Liver (tissue), 8 donors: ENCODE measurements at regions not wholly inside any gene's neighbourhood (a gene's known extent, or its start where the extent isn't known, plus 50 kb on each side); places are given as distances from the start of the nearest gene placed in this dataset.

Source experiments
- DNase-seq: peaks from one replicate; pipeline ENCODE4 v3.0.0-alpha.2; 2017; ENCODE audit warnings: low spot score
- H3K27ac ChIP-seq, 2 donors: one replicate each; pipeline ENCODE4 v1.7.0; 2013; ENCODE audit warnings: inconsistent platforms in 2 of 2, low read length in 2 of 2, control low read depth in 1 of 2, low read depth in 1 of 2, mild to moderate bottlenecking in 1 of 2
- H3K27me3 ChIP-seq, 4 donors: one replicate each; pipeline versions ENCODE4 v1.6.1 to v1.7.0; 2013; ENCODE audit warnings: low read length in 3 of 4, inconsistent platforms in 1 of 4, mild to moderate bottlenecking in 1 of 4, moderate library complexity in 1 of 4; ENCODE audit not compliant: control insufficient read depth in 4 of 4, insufficient read depth in 4 of 4
- H3K36me3 ChIP-seq, 4 donors: one replicate each; pipeline versions ENCODE4 v1.6.1 to v1.7.0; 2013; ENCODE audit warnings: low read length in 3 of 4, mild to moderate bottlenecking in 3 of 4, low read depth in 1 of 4, moderate library complexity in 1 of 4; ENCODE audit not compliant: control insufficient read depth in 4 of 4, insufficient read depth in 3 of 4
- H3K4me1 ChIP-seq, 4 donors: one replicate each; pipeline versions ENCODE4 v1.6.1 to v1.7.0; 2013; ENCODE audit warnings: low read length in 3 of 4, mild to moderate bottlenecking in 3 of 4, moderate library complexity in 1 of 4; ENCODE audit not compliant: control insufficient read depth in 4 of 4, insufficient read depth in 4 of 4
- H3K4me3 ChIP-seq, 3 donors: one replicate each; pipeline versions ENCODE4 v1.6.1 to v1.7.0; 2013; ENCODE audit warnings: low read length in 3 of 3, control low read depth in 1 of 3, low read depth in 1 of 3, mild to moderate bottlenecking in 1 of 3
- H3K9ac ChIP-seq, 2 donors: one replicate each; pipeline ENCODE4 v1.7.0; 2013; ENCODE audit warnings: low read length in 2 of 2, mild to moderate bottlenecking in 2 of 2, moderate library complexity in 2 of 2, control low read depth in 1 of 2, low read depth in 1 of 2
- H3K9me3 ChIP-seq, 4 donors: one replicate each; pipeline versions ENCODE4 v1.6.1 to v1.7.0; 2013; ENCODE audit warnings: low read length in 3 of 4; ENCODE audit not compliant: control insufficient read depth in 4 of 4
- ATF3 ChIP-seq: IDR thresholded peaks from 2 replicates; pipeline ENCODE4 v1.6.1; 2016; ENCODE audit warnings: antibody characterized with exemption
- CTCF ChIP-seq: fragments of 150-350 bp; IDR thresholded peaks from 2 replicates; pipeline ENCODE4 v1.5.1; 2017; ENCODE audit warnings: improper control_type of control experiment, low read depth, low read length; ENCODE audit not compliant: missing input control
- EGR1 ChIP-seq, 2 donors: IDR thresholded peaks; 2 replicates each; pipeline ENCODE4 v1.6.1; 2016 to 2018; ENCODE audit warnings: antibody characterized with exemption in 2 of 2, low read depth in 2 of 2
- FOXA1 ChIP-seq: IDR thresholded peaks from 2 replicates; pipeline ENCODE4 v1.6.1; 2016; ENCODE audit warnings: antibody characterized with exemption
- FOXA2 ChIP-seq: IDR thresholded peaks from 2 replicates; pipeline ENCODE4 v1.6.1; 2016; ENCODE audit warnings: antibody characterized with exemption
- GABPA ChIP-seq, 2 donors: IDR thresholded peaks in 1 of 2; conservative IDR thresholded peaks in 1 of 2; 2 replicates each; pipeline ENCODE4 v1.6.1; 2016; ENCODE audit warnings: antibody characterized with exemption in 2 of 2, mild to moderate bottlenecking in 1 of 2, moderate library complexity in 1 of 2
- HNF4A ChIP-seq, 2 donors: conservative IDR thresholded peaks; 2 replicates each; pipeline ENCODE4 v1.6.1; 2016; ENCODE audit warnings: antibody characterized with exemption in 2 of 2, mild to moderate bottlenecking in 2 of 2
- HNF4G ChIP-seq: IDR thresholded peaks from 2 replicates; pipeline ENCODE4 v1.6.1; 2016; ENCODE audit warnings: antibody characterized with exemption
- JUND ChIP-seq, 2 donors: IDR thresholded peaks; 2 replicates each; pipeline ENCODE4 v1.6.1; 2016; ENCODE audit warnings: antibody characterized with exemption in 2 of 2
- MAX ChIP-seq: IDR thresholded peaks from 2 replicates; pipeline ENCODE4 v1.6.1; 2016; ENCODE audit warnings: antibody characterized with exemption
- NR2F2 ChIP-seq: IDR thresholded peaks from 2 replicates; pipeline ENCODE4 v1.6.1; 2016; ENCODE audit warnings: antibody characterized with exemption
- REST ChIP-seq: IDR thresholded peaks from 2 replicates; pipeline ENCODE4 v1.6.1; 2016; ENCODE audit warnings: antibody characterized with exemption, mild to moderate bottlenecking
- RXRA ChIP-seq, 2 donors: IDR thresholded peaks; 2 replicates each; pipeline ENCODE4 v1.6.1; 2017 to 2018; ENCODE audit warnings: antibody characterized with exemption in 2 of 2, mild to moderate bottlenecking in 1 of 2
- SP1 ChIP-seq: IDR thresholded peaks from 2 replicates; pipeline ENCODE4 v1.6.1; 2018; ENCODE audit warnings: antibody characterized with exemption, mild to moderate bottlenecking
- TAF1 ChIP-seq: conservative IDR thresholded peaks from 2 replicates; pipeline ENCODE4 v1.6.1; 2016; ENCODE audit warnings: antibody characterized with exemption, mild to moderate bottlenecking
- YY1 ChIP-seq: IDR thresholded peaks from 2 replicates; pipeline ENCODE4 v1.6.1; 2016; ENCODE audit warnings: antibody characterized with exemption, mild to moderate bottlenecking
- ZBTB33 ChIP-seq: IDR thresholded peaks from 2 replicates; pipeline ENCODE4 v1.6.1; 2016; ENCODE audit warnings: antibody characterized with exemption
- WGBS: extraction: QIAGEN DNeasy Blood & Tissue Kit; methylation state at CpG from one replicate; pipeline ENCODE4 v1.1.7; 2013; 5-methylcytosine and 5-hydroxymethylcytosine counted together
- donor health status: healthy.
- donor health status: healthy.
- donor health status: healthy.
- donor health status: healthy.
- donor health status: healthy.

DNA sequence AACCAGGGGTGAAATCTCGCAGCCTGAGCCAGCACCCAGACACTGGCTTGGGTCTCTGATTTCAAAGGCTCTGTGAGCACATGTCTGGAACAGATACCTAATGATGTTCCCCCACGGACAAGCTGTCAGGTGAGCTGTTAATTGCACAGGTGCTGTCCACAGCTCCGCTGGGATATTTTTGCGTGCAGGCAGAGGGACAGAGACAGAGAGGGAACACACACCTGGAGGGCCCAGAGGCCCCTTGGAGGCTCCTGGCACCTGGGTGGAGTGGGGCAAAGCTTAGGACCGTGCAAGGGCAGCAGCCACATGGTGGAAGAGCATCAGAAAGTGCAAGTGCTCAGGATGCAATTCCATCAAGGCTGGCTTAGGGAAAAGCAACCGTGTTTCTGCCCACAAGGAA is 57.3 kb downstream of the ARL6IP4 start:
- TF ChIP-seq TAF1 (no peak), YY1 (no peak), JUND (IDR thresholded peaks at IDR 0.05) (no peak), CTCF (no peak), HNF4A (conservative IDR thresholded peaks at IDR 0.05) (no peak), REST (no peak), RXRA (IDR thresholded peaks at IDR 0.05) (no peak)
- DNase-seq = no peak
- WGBS = 95% methylated on average over 6 of the region's 6 CpGs
- Histone ChIP-seq H3K9me3 (no peaks in the 10 kb centered on the region), H3K9ac (no peak overlapping the region), H3K4me3 (no peak overlapping the region), H3K27me3 (no peaks in the 10 kb centered on the region), H3K27ac (no peak overlapping the region), H3K4me1 (peaks cover 2 to 9% (median 4%) of the 10 kb centered on the region in 4 donors), H3K36me3 (peaks cover 0 to 13% (median 0%) of the 10 kb centered on the region in 4 donors)

DNA sequence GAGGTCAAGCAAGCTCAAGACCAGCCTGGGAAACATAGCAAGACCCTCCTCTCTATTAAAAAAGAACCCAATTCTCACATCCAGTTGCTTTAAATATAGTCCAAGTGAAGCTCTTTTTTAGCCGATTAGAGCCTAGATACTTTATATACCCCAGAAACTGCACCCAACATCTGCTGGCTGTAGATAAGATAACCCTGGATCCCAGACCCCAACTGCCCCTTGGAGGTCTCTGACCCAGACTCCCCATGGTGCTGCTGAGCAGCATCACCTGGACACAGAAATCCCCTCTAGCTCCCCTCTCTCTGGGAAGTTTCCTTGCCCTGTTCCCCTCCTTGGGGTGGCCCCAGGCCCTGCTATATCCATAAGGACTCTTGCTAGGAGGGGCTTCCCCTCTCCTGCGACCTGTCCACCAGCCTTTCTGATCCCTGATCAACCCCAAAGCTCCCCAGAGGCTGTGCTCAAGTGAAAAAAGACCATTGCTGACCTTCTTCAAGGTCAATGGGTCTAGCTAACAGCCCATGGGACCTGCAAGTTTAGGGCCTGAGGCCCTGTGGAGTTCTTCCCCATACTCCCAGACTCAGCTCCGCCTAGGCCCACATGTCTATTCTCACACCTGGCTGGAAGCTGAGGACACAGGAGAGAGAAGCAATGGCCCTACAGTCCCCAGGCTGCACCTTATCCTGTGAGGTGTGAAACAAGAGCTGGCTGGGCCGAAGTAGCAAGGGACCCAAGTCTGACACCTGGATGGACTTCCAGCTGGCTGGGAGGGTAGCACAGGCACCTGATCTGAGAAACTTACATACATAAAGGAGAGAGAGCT is 56.2 kb downstream of the ARL6IP4 start:
- Histone ChIP-seq H3K4me1 (peaks cover 0 to 2% (median 2%) of the 10 kb centered on the region in 4 donors), H3K36me3 (peaks cover 0 to 13% (median 3%) of the 10 kb centered on the region in 4 donors), H3K27ac (no peak overlapping the region), H3K9ac (no peak overlapping the region), H3K9me3 (no peaks in the 10 kb centered on the region), H3K4me3 (no peak overlapping the region), H3K27me3 (no peaks in the 10 kb centered on the region)
- WGBS = 95% methylated on average over 4 of the region's 4 CpGs
- DNase-seq = no peak
- TF ChIP-seq FOXA1 = no peak
- TF ChIP-seq NR2F2 = no peak
- TF ChIP-seq EGR1 (IDR thresholded peaks at IDR 0.05; ENCODE audit: low read depth in 2 of 2) = no peak
- TF ChIP-seq GABPA (IDR thresholded peaks at IDR 0.05 in 1 of 2, conservative IDR thresholded peaks at IDR 0.05 in 1 of 2) = no peak
- no peak for TF ChIP-seq JUND (IDR thresholded peaks at IDR 0.05)
- no peak for TF ChIP-seq SP1
- no peak for TF ChIP-seq REST
- TF ChIP-seq TAF1 = no peak
- no peak for TF ChIP-seq ATF3
- no peak for TF ChIP-seq YY1
- no peak for TF ChIP-seq HNF4G
- no peak for TF ChIP-seq HNF4A (conservative IDR thresholded peaks at IDR 0.05)
- TF ChIP-seq CTCF = no peak
- TF ChIP-seq FOXA2 = no peak
- TF ChIP-seq RXRA (IDR thresholded peaks at IDR 0.05) = no peak
- TF ChIP-seq MAX = no peak
- TF ChIP-seq ZBTB33 = no peak
